ENCODE measurements at regions not wholly inside any gene's neighbourhood (a gene's known extent, or its start where the extent isn't known, plus 50 kb on each side); places are given as distances from the start of the nearest gene placed in this dataset.

- H3K36me3 ChIP-seq (ENCODE audit: control insufficient read depth in 2 of 2, insufficient read depth in 2 of 2, low read length in 2 of 2): no peaks in the 10 kb centered on the region
- H3K27me3 ChIP-seq (ENCODE audit: control insufficient read depth in 2 of 2, insufficient read depth in 2 of 2, low read length in 2 of 2): no peaks in the 10 kb centered on the region
- no peak overlapping the region for H3K4me3 ChIP-seq (ENCODE audit: low read length in 2 of 2)
- no peak overlapping the region for H3K27ac ChIP-seq (ENCODE audit: low read depth in 2 of 2, low read length in 2 of 2)
- H3K9me3 ChIP-seq (ENCODE audit: control insufficient read depth in 2 of 2, low read length in 2 of 2): no peaks in the 10 kb centered on the region
- no peaks in the 10 kb centered on the region for H3K4me1 ChIP-seq (ENCODE audit: control insufficient read depth in 2 of 2, insufficient read depth in 2 of 2, low read length in 2 of 2)
- no peak overlapping the region for H3K9ac ChIP-seq (ENCODE audit: low read depth in 1 of 2, low read length in 2 of 2)
Observed at GRCh38 chr13:24605923-24606372, 74.3 kb upstream of the ATP12A start.

- Histone ChIP-seq H3K4me3 (ENCODE audit: low read length in 2 of 2) (no peak overlapping the region), H3K36me3 (ENCODE audit: control insufficient read depth in 2 of 2, insufficient read depth in 2 of 2, low read length in 2 of 2) (no peaks in the 10 kb centered on the region), H3K27ac (ENCODE audit: low read depth in 2 of 2, low read length in 2 of 2) (no peak overlapping the region), H3K27me3 (ENCODE audit: control insufficient read depth in 2 of 2, insufficient read depth in 2 of 2, low read length in 2 of 2) (no peaks in the 10 kb centered on the region), H3K9ac (ENCODE audit: low read depth in 1 of 2, low read length in 2 of 2) (no peak overlapping the region), H3K9me3 (ENCODE audit: control insufficient read depth in 2 of 2, low read length in 2 of 2) (no peaks in the 10 kb centered on the region), H3K4me1 (ENCODE audit: control insufficient read depth in 2 of 2, insufficient read depth in 2 of 2, low read length in 2 of 2) (no peaks in the 10 kb centered on the region)
Observed at GRCh38 chr13:24606486-24607170, 73.6 kb upstream of the ATP12A start.

DNA sequence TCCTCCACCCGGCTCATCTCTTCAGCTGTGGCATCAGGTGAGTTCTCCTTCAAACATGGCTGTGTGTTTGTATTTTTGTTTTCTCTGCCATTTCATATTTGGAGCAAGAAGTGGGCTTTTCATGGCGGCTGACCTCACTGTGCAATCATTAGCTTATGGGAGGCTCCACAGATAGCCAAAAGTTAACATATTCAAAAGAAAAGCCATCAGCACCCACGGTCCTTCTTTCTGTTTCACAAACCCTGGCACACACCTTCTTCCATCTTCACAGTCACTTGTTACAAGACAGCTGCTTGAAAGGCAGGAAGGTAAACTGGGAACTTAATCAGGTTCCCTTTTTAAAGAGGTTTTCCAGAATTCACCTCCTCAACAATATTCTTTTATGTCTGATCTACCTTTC lies 69.3 kb upstream of the ATP12A start:
- H3K36me3 ChIP-seq (ENCODE audit: control insufficient read depth in 2 of 2, insufficient read depth in 2 of 2, low read length in 2 of 2): no peaks in the 10 kb centered on the region
- no peaks in the 10 kb centered on the region for H3K4me1 ChIP-seq (ENCODE audit: control insufficient read depth in 2 of 2, insufficient read depth in 2 of 2, low read length in 2 of 2)
- H3K27ac ChIP-seq (ENCODE audit: low read depth in 2 of 2, low read length in 2 of 2): no peak overlapping the region
- H3K4me3 ChIP-seq (ENCODE audit: low read length in 2 of 2): no peak overlapping the region
- H3K9me3 ChIP-seq (ENCODE audit: control insufficient read depth in 2 of 2, low read length in 2 of 2): no peaks in the 10 kb centered on the region
- no peaks in the 10 kb centered on the region for H3K27me3 ChIP-seq (ENCODE audit: control insufficient read depth in 2 of 2, insufficient read depth in 2 of 2, low read length in 2 of 2)
- no peak overlapping the region for H3K9ac ChIP-seq (ENCODE audit: low read depth in 1 of 2, low read length in 2 of 2)

DNA sequence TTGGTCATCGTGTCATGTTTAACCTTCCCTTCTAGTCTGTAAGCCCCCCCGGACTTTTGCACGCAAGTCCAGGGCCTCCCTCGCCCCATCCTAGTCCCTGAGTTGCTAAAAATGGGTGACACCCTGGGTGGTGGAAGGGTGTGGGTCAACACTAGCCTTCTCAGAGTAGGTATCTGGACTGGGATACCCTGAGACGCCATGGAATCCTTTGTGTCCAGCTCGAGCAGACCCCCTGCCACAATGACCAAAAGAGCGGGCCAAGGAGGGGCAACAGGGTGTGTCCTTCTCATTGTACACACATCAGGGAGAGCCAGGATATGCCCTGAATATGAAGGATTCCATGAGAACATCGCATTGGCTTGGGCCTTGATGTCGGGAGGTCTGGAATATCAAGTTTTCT lies 67.5 kb upstream of the ATP12A start:
- Histone ChIP-seq H3K36me3 (ENCODE audit: control insufficient read depth in 2 of 2, insufficient read depth in 2 of 2, low read length in 2 of 2) (no peaks in the 10 kb centered on the region), H3K4me3 (ENCODE audit: low read length in 2 of 2) (no peak overlapping the region), H3K4me1 (ENCODE audit: control insufficient read depth in 2 of 2, insufficient read depth in 2 of 2, low read length in 2 of 2) (no peaks in the 10 kb centered on the region), H3K27me3 (ENCODE audit: control insufficient read depth in 2 of 2, insufficient read depth in 2 of 2, low read length in 2 of 2) (no peaks in the 10 kb centered on the region), H3K27ac (ENCODE audit: low read depth in 2 of 2, low read length in 2 of 2) (no peak overlapping the region), H3K9me3 (ENCODE audit: control insufficient read depth in 2 of 2, low read length in 2 of 2) (no peaks in the 10 kb centered on the region), H3K9ac (ENCODE audit: low read depth in 1 of 2, low read length in 2 of 2) (no peak overlapping the region)

DNA sequence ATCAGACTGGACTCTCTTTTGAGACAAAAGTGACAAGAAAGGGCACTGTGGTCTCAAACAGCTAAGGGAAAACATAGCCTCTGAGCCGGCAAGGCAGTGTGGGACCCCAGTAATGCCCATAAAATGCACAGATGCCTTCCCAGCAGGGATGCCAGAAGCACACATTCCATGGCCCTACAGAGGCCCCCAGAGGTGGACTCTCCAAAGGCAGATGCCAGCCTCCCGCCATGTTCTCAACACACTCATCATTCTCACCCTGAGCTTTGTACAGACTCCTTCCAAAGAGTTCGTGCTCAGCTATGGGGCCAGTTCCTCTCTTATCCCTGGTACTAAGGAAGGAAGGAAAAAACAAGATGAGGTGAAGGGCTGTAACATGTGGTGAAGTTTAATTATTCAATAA lies 67.1 kb upstream of the ATP12A start:
- H3K4me3 ChIP-seq (ENCODE audit: low read length in 2 of 2): no peak overlapping the region
- H3K27me3 ChIP-seq (ENCODE audit: control insufficient read depth in 2 of 2, insufficient read depth in 2 of 2, low read length in 2 of 2): no peaks in the 10 kb centered on the region
- no peaks in the 10 kb centered on the region for H3K4me1 ChIP-seq (ENCODE audit: control insufficient read depth in 2 of 2, insufficient read depth in 2 of 2, low read length in 2 of 2)
- no peak overlapping the region for H3K9ac ChIP-seq (ENCODE audit: low read depth in 1 of 2, low read length in 2 of 2)
- no peak overlapping the region for H3K27ac ChIP-seq (ENCODE audit: low read depth in 2 of 2, low read length in 2 of 2)
- no peaks in the 10 kb centered on the region for H3K9me3 ChIP-seq (ENCODE audit: control insufficient read depth in 2 of 2, low read length in 2 of 2)
- H3K36me3 ChIP-seq (ENCODE audit: control insufficient read depth in 2 of 2, insufficient read depth in 2 of 2, low read length in 2 of 2): no peaks in the 10 kb centered on the region

DNA sequence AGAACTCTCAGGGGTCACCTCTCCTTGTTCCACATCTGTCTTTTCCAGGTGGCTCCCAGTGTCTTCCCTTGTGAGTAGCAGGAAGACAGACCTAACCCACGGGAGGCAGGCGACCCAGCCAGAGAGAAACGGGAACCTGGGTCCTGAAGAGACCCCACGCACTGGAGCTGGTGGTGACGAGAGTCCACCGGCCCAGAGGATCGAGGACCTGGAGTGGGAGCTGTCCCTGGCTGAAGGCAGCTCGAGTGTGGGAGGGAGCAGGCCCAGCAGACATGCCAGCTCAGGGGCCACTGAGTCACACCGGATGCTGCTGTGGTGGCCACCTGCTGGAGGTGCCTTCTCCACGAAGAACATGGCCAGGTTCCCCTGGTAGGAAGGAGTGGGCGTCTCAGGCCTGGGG lies 66.5 kb upstream of the ATP12A start:
- H3K27ac ChIP-seq (ENCODE audit: low read depth in 2 of 2, low read length in 2 of 2): no peak overlapping the region
- H3K27me3 ChIP-seq (ENCODE audit: control insufficient read depth in 2 of 2, insufficient read depth in 2 of 2, low read length in 2 of 2): no peaks in the 10 kb centered on the region
- H3K36me3 ChIP-seq (ENCODE audit: control insufficient read depth in 2 of 2, insufficient read depth in 2 of 2, low read length in 2 of 2): no peaks in the 10 kb centered on the region
- peaks cover 0 to 2% of the 10 kb centered on the region in 2 donors for H3K4me1 ChIP-seq (ENCODE audit: control insufficient read depth in 2 of 2, insufficient read depth in 2 of 2, low read length in 2 of 2)
- no peak overlapping the region for H3K4me3 ChIP-seq (ENCODE audit: low read length in 2 of 2)
- no peak overlapping the region for H3K9ac ChIP-seq (ENCODE audit: low read depth in 1 of 2, low read length in 2 of 2)
- H3K9me3 ChIP-seq (ENCODE audit: control insufficient read depth in 2 of 2, low read length in 2 of 2): no peaks in the 10 kb centered on the region

DNA sequence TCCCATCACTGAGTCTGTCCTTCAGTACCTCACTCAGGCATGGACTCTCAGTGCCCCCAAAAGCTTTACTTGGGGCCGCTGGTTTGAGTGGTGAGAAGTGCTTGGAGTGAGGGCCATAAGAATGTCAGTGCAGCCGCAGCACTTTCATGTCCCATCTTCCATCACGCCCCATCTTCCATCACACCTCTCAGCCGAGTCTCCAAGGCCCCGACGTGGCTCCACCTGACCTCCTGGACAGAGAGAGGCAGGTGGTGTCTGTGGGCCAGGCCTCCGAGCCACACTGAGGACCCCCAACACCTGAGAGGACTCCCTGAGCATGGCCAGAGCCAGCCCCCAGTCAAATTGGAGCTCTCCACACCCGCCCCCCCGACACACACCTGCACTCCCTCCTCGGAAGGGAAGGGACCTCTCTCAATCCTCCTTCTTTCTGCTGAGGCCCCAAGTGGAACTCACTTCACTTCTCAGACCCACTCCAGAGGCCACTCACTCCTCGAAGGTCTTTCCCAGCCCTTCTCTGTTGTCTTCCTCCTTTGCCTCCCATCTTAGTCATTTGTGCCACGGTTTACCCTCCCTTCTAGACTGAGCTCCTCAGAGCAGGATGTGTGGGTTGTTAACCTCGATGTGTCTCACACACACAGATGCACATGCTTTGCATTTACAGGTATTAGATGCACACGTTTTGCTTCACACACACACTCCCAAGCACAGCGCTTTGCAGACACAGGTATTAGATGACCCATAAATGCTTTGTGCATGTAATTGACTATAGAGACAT lies 65.7 kb upstream of the ATP12A start:
- H3K4me3 ChIP-seq (ENCODE audit: low read length in 2 of 2): no peak overlapping the region

DNA sequence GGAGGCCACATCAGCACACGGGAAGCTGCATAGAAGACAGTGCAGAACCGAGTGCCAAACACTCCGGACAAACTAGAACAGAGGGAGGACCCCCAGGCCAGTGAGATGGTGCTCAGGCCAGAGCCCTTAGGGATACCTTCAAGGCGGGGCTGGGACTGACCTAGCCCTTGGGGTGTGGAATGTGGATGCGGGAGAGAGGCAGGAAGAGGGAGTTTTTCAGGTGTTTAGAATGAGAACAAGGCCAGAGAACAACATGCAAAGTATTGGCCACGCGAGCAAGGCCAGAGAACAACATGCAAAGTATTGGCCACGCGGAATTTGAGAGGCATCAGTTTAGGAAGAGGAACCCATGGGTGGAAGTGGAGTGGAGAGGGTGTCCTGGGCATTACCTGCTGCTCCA lies 65.1 kb upstream of the ATP12A start:
- no peak overlapping the region for H3K27ac ChIP-seq (ENCODE audit: low read depth in 2 of 2, low read length in 2 of 2)
- H3K4me3 ChIP-seq (ENCODE audit: low read length in 2 of 2): no peak overlapping the region
- H3K9me3 ChIP-seq (ENCODE audit: control insufficient read depth in 2 of 2, low read length in 2 of 2): no peaks in the 10 kb centered on the region
- no peaks in the 10 kb centered on the region for H3K27me3 ChIP-seq (ENCODE audit: control insufficient read depth in 2 of 2, insufficient read depth in 2 of 2, low read length in 2 of 2)
- H3K4me1 ChIP-seq (ENCODE audit: control insufficient read depth in 2 of 2, insufficient read depth in 2 of 2, low read length in 2 of 2): peaks cover 0 to 4% of the 10 kb centered on the region in 2 donors
- no peaks in the 10 kb centered on the region for H3K36me3 ChIP-seq (ENCODE audit: control insufficient read depth in 2 of 2, insufficient read depth in 2 of 2, low read length in 2 of 2)
- H3K9ac ChIP-seq (ENCODE audit: low read depth in 1 of 2, low read length in 2 of 2): no peak overlapping the region

More for the DNA sequence above, 65.7 kb upstream of the ATP12A start:
- peaks cover 0 to 4% of the 10 kb centered on the region in 2 donors for H3K4me1 ChIP-seq (ENCODE audit: control insufficient read depth in 2 of 2, insufficient read depth in 2 of 2, low read length in 2 of 2)
- no peaks in the 10 kb centered on the region for H3K36me3 ChIP-seq (ENCODE audit: control insufficient read depth in 2 of 2, insufficient read depth in 2 of 2, low read length in 2 of 2)
- no peak overlapping the region for H3K27ac ChIP-seq (ENCODE audit: low read depth in 2 of 2, low read length in 2 of 2)
- no peaks in the 10 kb centered on the region for H3K27me3 ChIP-seq (ENCODE audit: control insufficient read depth in 2 of 2, insufficient read depth in 2 of 2, low read length in 2 of 2)
- H3K9ac ChIP-seq (ENCODE audit: low read depth in 1 of 2, low read length in 2 of 2): no peak overlapping the region
- H3K9me3 ChIP-seq (ENCODE audit: control insufficient read depth in 2 of 2, low read length in 2 of 2): no peaks in the 10 kb centered on the region

DNA sequence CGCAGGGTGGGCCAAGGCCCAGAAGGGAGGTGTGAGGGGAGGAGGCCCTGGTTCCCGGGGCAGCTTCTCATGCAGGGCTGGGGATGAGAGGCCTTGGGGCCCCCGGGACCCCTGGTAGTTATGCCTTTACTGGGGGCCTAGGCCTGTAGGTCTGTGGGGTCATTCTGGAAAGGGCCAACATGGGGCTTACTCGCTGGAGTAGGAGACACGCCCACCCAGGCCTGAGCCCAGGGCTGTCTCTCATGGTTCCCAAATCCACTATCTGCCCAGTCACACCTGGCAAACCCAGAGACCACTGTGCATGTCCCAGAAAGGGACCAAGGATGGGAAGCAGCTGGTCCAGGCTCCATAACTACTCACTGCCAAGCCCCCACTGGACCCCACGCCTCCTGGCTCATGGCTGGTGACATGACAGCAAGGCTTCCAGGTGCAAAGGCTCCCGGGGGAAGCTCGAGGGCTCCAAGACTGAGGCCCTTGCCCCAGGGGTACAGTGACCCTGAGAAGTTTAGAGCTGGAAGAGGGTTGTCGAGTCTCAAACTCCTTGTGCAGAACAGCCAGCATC lies 64.2 kb upstream of the ATP12A start:
- no peaks in the 10 kb centered on the region for H3K27me3 ChIP-seq (ENCODE audit: control insufficient read depth in 2 of 2, insufficient read depth in 2 of 2, low read length in 2 of 2)
- no peaks in the 10 kb centered on the region for H3K36me3 ChIP-seq (ENCODE audit: control insufficient read depth in 2 of 2, insufficient read depth in 2 of 2, low read length in 2 of 2)
- no peaks in the 10 kb centered on the region for H3K9me3 ChIP-seq (ENCODE audit: control insufficient read depth in 2 of 2, low read length in 2 of 2)
- H3K4me3 ChIP-seq (ENCODE audit: low read length in 2 of 2): no peak overlapping the region
- H3K9ac ChIP-seq (ENCODE audit: low read depth in 1 of 2, low read length in 2 of 2): no peak overlapping the region
- no peak overlapping the region for H3K27ac ChIP-seq (ENCODE audit: low read depth in 2 of 2, low read length in 2 of 2)
- peaks cover 0 to 4% of the 10 kb centered on the region in 2 donors for H3K4me1 ChIP-seq (ENCODE audit: control insufficient read depth in 2 of 2, insufficient read depth in 2 of 2, low read length in 2 of 2)

GRCh38 chr13:24616514-24616913 lies 63.7 kb upstream of the ATP12A start:
- Histone ChIP-seq H3K9ac (ENCODE audit: low read depth in 1 of 2, low read length in 2 of 2) (no peak overlapping the region), H3K9me3 (ENCODE audit: control insufficient read depth in 2 of 2, low read length in 2 of 2) (no peaks in the 10 kb centered on the region), H3K4me3 (ENCODE audit: low read length in 2 of 2) (no peak overlapping the region), H3K27me3 (ENCODE audit: control insufficient read depth in 2 of 2, insufficient read depth in 2 of 2, low read length in 2 of 2) (no peaks in the 10 kb centered on the region), H3K27ac (ENCODE audit: low read depth in 2 of 2, low read length in 2 of 2) (no peak overlapping the region), H3K4me1 (ENCODE audit: control insufficient read depth in 2 of 2, insufficient read depth in 2 of 2, low read length in 2 of 2) (peaks cover 0 to 4% of the 10 kb centered on the region in 2 donors), H3K36me3 (ENCODE audit: control insufficient read depth in 2 of 2, insufficient read depth in 2 of 2, low read length in 2 of 2) (no peaks in the 10 kb centered on the region)
